Retinal pigment epithelial cell (primary cell): ENCODE measurements at regions not wholly inside any gene's neighbourhood (a gene's known extent, or its start where the extent isn't known, plus 50 kb on each side); places are given as distances from the start of the nearest gene placed in this dataset.
A peak's percentile ranks its signal among the peaks of the same experiment; 100 is the strongest.

Source experiments
- DNase-seq: peaks from one replicate; pipeline ENCODE4 v3.0.0-alpha.2; 2010; ENCODE audit warnings: low read depth
- H3K4me3 ChIP-seq: 2 replicates; pipeline ENCODE4 v1.5.1; 2011; ENCODE audit warnings: mild to moderate bottlenecking, low read length, control low read depth, moderate library complexity
- TF ChIP-seq, protein P1 (sequence below): conservative IDR thresholded peaks from 2 replicates; pipeline ENCODE4 v1.5.1; 2011; ENCODE audit warnings: low read depth, low read length, control low read depth, inconsistent platforms

DNA sequence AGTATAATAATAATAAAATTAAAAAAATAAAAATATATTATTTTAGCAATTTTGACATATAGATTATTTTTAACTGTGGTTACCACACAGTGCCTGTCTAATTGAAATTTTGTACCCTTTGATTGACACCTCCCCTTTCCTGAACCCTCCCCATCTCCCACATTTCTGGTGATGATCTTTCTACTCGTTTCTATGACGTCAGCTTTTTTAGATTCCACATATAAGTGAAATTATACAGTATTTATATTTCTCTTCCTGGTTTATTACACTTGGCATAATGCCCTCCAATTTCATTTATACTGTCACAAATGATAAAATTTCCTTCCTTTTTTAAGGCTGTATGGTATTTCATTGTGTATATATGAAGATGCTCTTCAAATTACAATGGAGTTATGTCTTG is 258.1 kb upstream of the PTCHD4 start:
- TF ChIP-seq, protein P1, sequence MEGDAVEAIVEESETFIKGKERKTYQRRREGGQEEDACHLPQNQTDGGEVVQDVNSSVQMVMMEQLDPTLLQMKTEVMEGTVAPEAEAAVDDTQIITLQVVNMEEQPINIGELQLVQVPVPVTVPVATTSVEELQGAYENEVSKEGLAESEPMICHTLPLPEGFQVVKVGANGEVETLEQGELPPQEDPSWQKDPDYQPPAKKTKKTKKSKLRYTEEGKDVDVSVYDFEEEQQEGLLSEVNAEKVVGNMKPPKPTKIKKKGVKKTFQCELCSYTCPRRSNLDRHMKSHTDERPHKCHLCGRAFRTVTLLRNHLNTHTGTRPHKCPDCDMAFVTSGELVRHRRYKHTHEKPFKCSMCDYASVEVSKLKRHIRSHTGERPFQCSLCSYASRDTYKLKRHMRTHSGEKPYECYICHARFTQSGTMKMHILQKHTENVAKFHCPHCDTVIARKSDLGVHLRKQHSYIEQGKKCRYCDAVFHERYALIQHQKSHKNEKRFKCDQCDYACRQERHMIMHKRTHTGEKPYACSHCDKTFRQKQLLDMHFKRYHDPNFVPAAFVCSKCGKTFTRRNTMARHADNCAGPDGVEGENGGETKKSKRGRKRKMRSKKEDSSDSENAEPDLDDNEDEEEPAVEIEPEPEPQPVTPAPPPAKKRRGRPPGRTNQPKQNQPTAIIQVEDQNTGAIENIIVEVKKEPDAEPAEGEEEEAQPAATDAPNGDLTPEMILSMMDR = no peak
- DNase-seq = no peak
- H3K4me3 ChIP-seq = no peak overlapping the region

DNA sequence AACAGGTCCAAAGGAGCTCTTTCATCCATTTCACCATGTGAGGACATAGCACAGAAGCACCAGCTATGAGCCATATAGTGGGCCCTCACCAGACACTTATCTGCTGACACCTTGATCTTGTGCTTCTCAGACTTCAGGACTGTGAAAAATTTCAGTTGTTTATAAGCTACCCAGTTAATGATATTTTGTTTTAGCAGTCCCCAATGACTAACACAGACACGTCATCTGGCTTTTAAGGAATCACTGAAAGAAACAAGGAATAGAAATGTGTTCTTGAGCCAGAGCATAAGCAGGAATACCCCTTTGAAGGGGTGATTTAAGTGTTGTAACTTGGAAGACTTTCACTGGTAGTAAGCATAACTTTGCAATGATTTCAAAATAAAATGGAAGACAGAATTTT is 214.7 kb upstream of the PTCHD4 start:
- TF ChIP-seq, protein P1 = no peak
- no peak for DNase-seq
- no peak overlapping the region for H3K4me3 ChIP-seq

DNA sequence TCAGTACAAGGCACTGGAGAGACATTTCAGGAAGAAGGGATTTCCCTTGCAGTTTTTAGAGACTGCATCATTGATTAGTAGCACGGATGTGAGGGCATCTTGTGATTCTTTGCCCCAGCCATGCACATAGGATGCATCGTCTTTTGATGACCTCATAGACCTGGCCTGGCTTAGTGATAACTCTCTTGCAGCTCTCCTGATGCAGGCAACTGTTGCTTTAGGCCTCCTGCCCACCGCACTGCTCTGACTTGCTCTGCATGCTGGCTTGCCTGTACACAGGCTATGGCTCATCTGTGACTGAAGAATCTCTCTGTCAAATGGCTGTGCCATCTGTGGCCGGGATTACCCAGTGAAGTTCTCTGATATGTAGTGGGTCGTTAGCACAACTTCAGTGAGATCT is 207.7 kb upstream of the PTCHD4 start:
- no peak for DNase-seq
- TF ChIP-seq, protein P1 = no peak
- H3K4me3 ChIP-seq = no peak overlapping the region

DNA sequence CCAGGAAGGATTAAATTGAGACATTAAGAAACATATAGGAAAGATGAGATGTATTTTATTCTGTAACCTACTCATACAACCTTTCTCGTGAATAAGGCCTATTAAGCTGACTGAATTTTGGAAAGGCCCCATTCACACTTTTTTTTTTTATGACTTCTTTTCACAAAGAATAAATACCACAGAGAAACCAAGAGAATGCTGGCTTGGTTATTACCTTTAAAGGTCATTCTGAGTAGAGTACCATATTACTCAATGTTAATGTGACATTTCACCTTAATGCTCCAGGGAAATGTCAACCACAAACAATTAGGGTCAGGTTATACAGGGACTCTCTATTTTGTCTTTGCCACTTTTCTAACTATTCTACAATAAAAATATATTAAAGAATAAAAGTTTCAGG is 204.9 kb upstream of the PTCHD4 start:
- TF ChIP-seq, protein P1 = no peak
- no peak overlapping the region for H3K4me3 ChIP-seq
- DNase-seq = no peak

DNA sequence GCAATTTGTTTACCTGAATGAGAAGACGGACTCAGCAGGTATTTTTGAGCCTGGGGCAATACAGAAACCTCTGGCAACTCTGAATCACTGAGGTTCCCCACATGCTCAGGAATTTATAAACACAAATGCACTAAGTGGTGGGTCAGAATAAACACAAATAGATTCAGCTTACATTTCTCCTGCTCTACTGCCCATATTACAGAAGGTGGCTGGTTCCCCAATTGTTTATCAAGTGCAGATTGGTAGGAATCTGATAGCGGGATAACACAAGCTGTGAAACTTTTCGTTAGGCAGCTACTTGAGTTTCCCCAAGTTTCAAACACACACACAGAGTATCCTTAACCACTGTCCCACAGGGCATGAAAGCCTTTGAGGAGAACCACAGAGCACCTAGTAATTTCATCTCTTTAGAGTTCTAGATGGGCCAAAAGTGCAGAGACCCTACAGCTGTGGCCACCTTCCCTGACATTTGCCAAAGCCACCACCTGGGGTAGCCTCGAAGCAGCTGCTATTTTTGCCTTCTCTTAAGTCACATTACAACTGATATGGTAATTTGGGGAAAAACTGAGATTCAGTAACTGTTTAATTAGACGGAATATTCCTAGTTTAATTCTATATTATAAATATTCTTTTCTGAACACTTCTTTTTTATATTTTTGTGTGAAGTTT is 204.2 kb upstream of the PTCHD4 start:
- no peak for DNase-seq
- TF ChIP-seq, protein P1 = no peak
- no peak overlapping the region for H3K4me3 ChIP-seq

DNA sequence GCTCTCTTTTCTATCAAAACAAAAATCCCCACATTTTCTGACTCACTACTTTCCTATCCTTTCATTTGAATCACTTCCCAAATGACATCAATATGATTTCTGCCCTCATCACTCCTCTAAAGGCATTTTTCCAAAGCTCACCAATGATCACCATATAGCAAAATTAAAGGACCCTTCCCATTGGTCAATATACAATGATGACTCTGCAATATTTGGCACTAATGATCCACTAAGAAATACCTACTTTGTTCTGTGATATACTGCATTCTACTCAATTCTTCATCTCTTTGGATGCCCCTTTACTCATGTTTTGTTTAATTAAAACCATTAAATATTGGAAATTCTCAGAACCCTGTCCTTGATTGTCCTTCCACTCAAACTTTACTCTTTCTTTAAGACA is 200.3 kb upstream of the PTCHD4 start:
- TF ChIP-seq, protein P1 = no peak
- no peak overlapping the region for H3K4me3 ChIP-seq
- no peak for DNase-seq

DNA sequence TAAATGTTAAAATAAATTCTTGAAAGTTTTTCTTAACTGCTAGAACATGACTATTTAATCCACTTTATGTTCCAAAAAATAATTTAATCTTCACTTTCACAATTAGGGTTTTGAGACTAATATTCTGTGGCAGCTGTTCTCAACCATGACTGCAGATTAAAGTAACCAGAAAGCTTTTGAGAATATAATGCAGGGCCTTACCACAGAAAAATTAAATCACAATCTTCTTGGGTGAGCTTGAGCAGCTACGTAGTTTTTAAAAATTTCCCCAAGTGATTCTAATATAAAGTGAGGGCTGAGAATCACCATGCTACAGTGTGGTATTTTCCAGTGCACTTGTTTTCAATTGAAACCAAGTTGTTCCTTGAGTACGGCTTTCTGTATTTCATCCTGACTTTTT is 196.6 kb upstream of the PTCHD4 start:
- DNase-seq = peak; percentile 88

More for the DNA sequence above, 196.6 kb upstream of the PTCHD4 start:
- TF ChIP-seq, protein P1 = no peak
- no peak overlapping the region for H3K4me3 ChIP-seq
